Natural killer cell (primary cell): ENCODE measurements at regions not wholly inside any gene's neighbourhood (a gene's known extent, or its start where the extent isn't known, plus 50 kb on each side); places are given as distances from the start of the nearest gene placed in this dataset.

ENCODE experiments used
- ATAC-seq, 3 donors: fragments of 150-1000 bp in 2 of 3; fragments of 200-7000 bp in 1 of 3; cut with Tn5 transposase; 1 replicate in 1 of 3; 2 replicates in 2 of 3; pipeline ENCODE4 v1.10.0; 2021; ENCODE audit warnings: mild to moderate bottlenecking in 2 of 3, moderate library complexity in 2 of 3
- DNase-seq, 2 donors: peaks; one replicate each; pipeline versions ENCODE4 v3.0.0 to v3.0.0-alpha.2; 2013 to 2021; ENCODE audit warnings: mixed read lengths in 1 of 2
- H3K27ac ChIP-seq: one replicate; pipeline ENCODE4 v1.5.1; 2013; ENCODE audit warnings: mild to moderate bottlenecking, low read length
- H3K27me3 ChIP-seq: one replicate; pipeline ENCODE4 v1.6.1; 2013; ENCODE audit warnings: low read length; ENCODE audit not compliant: control insufficient read depth, insufficient read depth
- H3K36me3 ChIP-seq: one replicate; pipeline ENCODE4 v1.6.1; 2013; ENCODE audit warnings: low read length; ENCODE audit not compliant: control insufficient read depth, insufficient read depth
- H3K4me1 ChIP-seq: one replicate; pipeline ENCODE4 v1.6.1; 2013; ENCODE audit warnings: low read length; ENCODE audit not compliant: control insufficient read depth, insufficient read depth
- H3K4me3 ChIP-seq: one replicate; pipeline ENCODE4 v1.5.1; 2013; ENCODE audit warnings: low read length
- H3K9me3 ChIP-seq: one replicate; pipeline ENCODE4 v1.6.1; 2013; ENCODE audit warnings: low read length; ENCODE audit not compliant: control insufficient read depth, insufficient read depth
- H3K27ac Mint-ChIP-seq, 2 donors: one replicate each; pipeline ENCODE4 v1.8.0; 2022; ENCODE audit warnings: mild to moderate bottlenecking in 2 of 2, mixed read lengths in 2 of 2, moderate library complexity in 1 of 2
- H3K27me3 Mint-ChIP-seq, 2 donors: one replicate each; pipeline ENCODE4 v1.8.0; 2022; ENCODE audit warnings: low read depth in 2 of 2, mixed read lengths in 2 of 2
- H3K36me3 Mint-ChIP-seq: one replicate; pipeline ENCODE4 v1.8.0; 2022; ENCODE audit warnings: mixed read lengths
- H3K4me1 Mint-ChIP-seq, 2 donors: one replicate each; pipeline ENCODE4 v1.8.0; 2022; ENCODE audit warnings: mixed read lengths in 2 of 2
- H3K4me3 Mint-ChIP-seq: one replicate; pipeline ENCODE4 v1.8.0; 2022; ENCODE audit warnings: mild to moderate bottlenecking, moderate library complexity, mixed read lengths
- H3K9me3 Mint-ChIP-seq, 2 donors: one replicate each; pipeline ENCODE4 v1.8.0; 2022; ENCODE audit warnings: mixed read lengths in 2 of 2
- WGBS: methylation state at CpG from one replicate; pipeline ENCODE4 v1.1.7; 2013; ENCODE audit warnings: missing lambda C conversion rate; ENCODE audit not compliant: insufficient coverage; 5-methylcytosine and 5-hydroxymethylcytosine counted together
- intact Hi-C: fragments of 100-400 bp; cut with micrococcal nuclease; formaldehyde crosslinking; loops from one replicate; pipeline ENCODE4 v1.14.2; 2022
- TF ChIP-seq, protein P1 (sequence below): fragments of 200-600 bp; IDR thresholded peaks from one replicate; pipeline ENCODE4 v1.8.0; 2022; ENCODE audit warnings: antibody characterized with exemption

DNA sequence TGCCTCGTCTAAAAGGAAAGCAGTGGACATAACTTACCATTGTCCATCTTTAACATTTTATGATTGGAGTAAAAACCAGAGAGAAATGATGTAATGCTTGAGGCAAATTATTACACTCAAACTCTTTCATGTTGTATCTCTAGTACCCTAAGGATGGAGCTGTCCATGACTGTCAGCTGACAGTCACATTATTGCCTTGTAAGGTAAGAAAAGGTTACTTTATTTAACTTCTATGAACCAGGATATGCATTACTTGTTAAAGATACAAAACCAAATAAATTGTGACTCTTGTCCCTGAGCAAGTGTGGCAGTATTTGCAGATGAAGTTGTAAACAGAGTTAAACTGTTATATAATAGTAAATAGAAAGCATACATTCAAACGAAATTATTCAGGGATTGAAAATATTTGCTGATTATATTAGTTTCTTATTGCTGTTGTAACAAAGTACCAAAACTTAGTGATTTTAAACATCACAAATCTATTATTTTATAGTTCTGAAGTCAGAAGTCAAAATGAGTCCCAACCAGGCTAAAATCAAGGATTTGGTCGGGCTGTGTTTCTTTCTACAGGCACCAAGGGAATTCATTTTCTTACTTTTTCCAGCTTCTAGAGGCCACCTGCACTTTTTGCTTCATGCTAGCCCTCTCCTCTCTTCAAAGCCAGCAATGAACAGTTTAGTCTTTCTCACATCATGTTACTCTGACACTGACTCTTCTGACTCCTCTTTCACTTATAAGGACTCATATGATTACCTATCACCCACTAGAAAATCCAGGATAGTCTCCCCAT, 113.8 kb downstream of the CEP44 start:
- H3K27ac Mint-ChIP-seq, result no peak overlapping the region
- intact Hi-C loops, result no loop called here
- ATAC-seq (no peak), DNase-seq (no peak)
- no peaks in the 10 kb centered on the region for H3K27me3 ChIP-seq
- no peaks in the 10 kb centered on the region for H3K9me3 Mint-ChIP-seq
- H3K27me3 Mint-ChIP-seq, result peaks cover 9 to 27% of the 10 kb centered on the region in 2 donors
- WGBS, result 81% methylated on average over 1 of the region's 3 CpGs
- H3K4me3 ChIP-seq, result no peak overlapping the region
- no peak overlapping the region for H3K4me3 Mint-ChIP-seq
- H3K4me1 Mint-ChIP-seq, result no peaks in the 10 kb centered on the region
- H3K4me1 ChIP-seq, result no peaks in the 10 kb centered on the region
- TF ChIP-seq, protein P1, sequence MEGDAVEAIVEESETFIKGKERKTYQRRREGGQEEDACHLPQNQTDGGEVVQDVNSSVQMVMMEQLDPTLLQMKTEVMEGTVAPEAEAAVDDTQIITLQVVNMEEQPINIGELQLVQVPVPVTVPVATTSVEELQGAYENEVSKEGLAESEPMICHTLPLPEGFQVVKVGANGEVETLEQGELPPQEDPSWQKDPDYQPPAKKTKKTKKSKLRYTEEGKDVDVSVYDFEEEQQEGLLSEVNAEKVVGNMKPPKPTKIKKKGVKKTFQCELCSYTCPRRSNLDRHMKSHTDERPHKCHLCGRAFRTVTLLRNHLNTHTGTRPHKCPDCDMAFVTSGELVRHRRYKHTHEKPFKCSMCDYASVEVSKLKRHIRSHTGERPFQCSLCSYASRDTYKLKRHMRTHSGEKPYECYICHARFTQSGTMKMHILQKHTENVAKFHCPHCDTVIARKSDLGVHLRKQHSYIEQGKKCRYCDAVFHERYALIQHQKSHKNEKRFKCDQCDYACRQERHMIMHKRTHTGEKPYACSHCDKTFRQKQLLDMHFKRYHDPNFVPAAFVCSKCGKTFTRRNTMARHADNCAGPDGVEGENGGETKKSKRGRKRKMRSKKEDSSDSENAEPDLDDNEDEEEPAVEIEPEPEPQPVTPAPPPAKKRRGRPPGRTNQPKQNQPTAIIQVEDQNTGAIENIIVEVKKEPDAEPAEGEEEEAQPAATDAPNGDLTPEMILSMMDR, result no peak
- no peaks in the 10 kb centered on the region for H3K36me3 ChIP-seq
- no peak overlapping the region for H3K27ac ChIP-seq
- H3K9me3 ChIP-seq, result no peaks in the 10 kb centered on the region
- no peaks in the 10 kb centered on the region for H3K36me3 Mint-ChIP-seq

DNA sequence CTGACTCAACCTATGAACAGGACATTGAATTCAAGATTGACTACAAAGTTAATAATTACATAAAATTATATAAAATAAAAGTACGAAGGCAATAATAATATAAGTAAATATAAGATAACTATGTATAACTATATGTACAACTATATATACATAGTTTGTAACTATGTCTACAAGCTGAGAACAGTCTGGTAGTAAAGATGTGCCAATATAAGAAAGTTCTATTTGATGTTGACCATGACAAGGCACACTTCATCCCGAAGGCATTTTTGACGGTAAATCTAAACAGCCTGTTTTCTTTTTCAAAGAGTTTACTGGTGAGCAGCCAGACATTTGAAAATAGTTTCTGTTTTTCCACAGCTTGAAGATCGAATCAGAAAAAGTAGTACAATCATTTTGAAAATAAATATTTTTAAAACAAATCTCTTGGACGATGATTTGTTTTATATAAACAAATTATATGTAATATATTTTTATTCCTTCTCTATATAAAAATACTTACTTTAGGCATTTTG, 112.9 kb downstream of the CEP44 start:
- no peak overlapping the region for H3K27ac Mint-ChIP-seq
- Histone ChIP-seq H3K27me3 (no peaks in the 10 kb centered on the region), H3K4me3 (no peak overlapping the region), H3K36me3 (no peaks in the 10 kb centered on the region), H3K9me3 (no peaks in the 10 kb centered on the region), H3K27ac (no peak overlapping the region), H3K4me1 (no peaks in the 10 kb centered on the region)
- no peak for ATAC-seq
- H3K9me3 Mint-ChIP-seq, result no peaks in the 10 kb centered on the region
- no peak overlapping the region for H3K4me3 Mint-ChIP-seq
- H3K36me3 Mint-ChIP-seq, result no peaks in the 10 kb centered on the region
- H3K4me1 Mint-ChIP-seq, result no peaks in the 10 kb centered on the region
- peaks cover 4 to 27% of the 10 kb centered on the region in 2 donors for H3K27me3 Mint-ChIP-seq
- 94% methylated on average over 2 of the region's 5 CpGs for WGBS
- DNase-seq, result no peak
- TF ChIP-seq, protein P1, result no peak
- intact Hi-C loops, result no loop called here

DNA sequence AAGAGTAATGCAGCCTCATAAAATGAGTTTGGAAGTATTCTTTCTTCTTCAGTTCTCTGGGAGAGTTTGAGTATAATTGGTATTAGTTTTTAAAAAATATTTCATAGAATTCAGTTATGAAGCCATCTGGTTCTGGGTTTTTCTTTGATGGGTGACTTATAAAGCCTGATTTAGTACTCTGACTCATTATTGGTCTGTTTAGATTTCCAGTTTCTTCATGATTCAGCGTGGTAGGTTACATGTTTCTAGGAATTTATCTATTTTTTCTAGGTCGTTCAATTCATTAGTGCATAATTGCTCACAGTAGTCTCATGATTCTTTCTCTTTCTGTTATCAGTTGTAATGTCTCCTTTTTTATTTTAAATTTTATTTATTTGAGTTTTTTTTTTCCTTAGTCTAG, 111.2 kb downstream of the CEP44 start:
- WGBS, result no CpG with 5 or more reads among the region's 2 CpGs
- H3K27ac Mint-ChIP-seq, result no peak overlapping the region
- no peak overlapping the region for H3K4me3 ChIP-seq
- ATAC-seq, result no peak
- no peaks in the 10 kb centered on the region for H3K9me3 Mint-ChIP-seq
- no peak for DNase-seq
- no peak overlapping the region for H3K4me3 Mint-ChIP-seq
- no peak overlapping the region for H3K27ac ChIP-seq
- TF ChIP-seq, protein P1, result no peak
- no peaks in the 10 kb centered on the region for H3K36me3 Mint-ChIP-seq
- H3K27me3 ChIP-seq, result no peaks in the 10 kb centered on the region
- no peaks in the 10 kb centered on the region for H3K36me3 ChIP-seq
- H3K9me3 ChIP-seq, result no peaks in the 10 kb centered on the region
- H3K4me1 Mint-ChIP-seq, result no peaks in the 10 kb centered on the region
- intact Hi-C loops, result no loop called here
- no peaks in the 10 kb centered on the region for H3K4me1 ChIP-seq
- H3K27me3 Mint-ChIP-seq, result peaks cover 4 to 27% of the 10 kb centered on the region in 2 donors

DNA sequence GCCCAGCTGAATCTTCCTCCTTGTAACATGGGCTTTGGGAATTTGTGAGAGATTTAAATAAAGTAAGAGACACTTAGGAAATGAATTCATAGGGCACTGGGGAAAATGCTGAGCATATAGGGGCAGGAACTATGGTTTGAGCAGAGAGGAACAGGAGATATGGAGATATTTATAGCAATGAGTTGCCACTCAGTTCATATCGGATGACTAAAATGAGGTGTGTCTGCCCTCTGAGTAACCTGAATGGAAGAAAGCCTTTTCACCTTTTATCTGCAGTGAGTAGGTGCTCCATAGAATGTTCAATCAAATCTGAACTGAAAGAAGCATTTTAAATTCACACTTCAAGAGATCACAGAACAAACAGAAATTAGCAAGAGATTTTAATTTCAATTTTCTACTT, 105.7 kb downstream of the CEP44 start:
- no peak for ATAC-seq
- WGBS, result 80% methylated on average over 1 of the region's 1 CpG

More for the DNA sequence above, 105.7 kb downstream of the CEP44 start:
- Mint-ChIP-seq H3K36me3 (no peaks in the 10 kb centered on the region), H3K4me3 (no peak overlapping the region), H3K9me3 (no peaks in the 10 kb centered on the region), H3K27me3 (peaks cover 4 to 15% of the 10 kb centered on the region in 2 donors), H3K4me1 (no peaks in the 10 kb centered on the region), H3K27ac (no peak overlapping the region)
- no peak overlapping the region for H3K27ac ChIP-seq
- intact Hi-C loops, result no loop called here
- H3K9me3 ChIP-seq, result no peaks in the 10 kb centered on the region
- no peaks in the 10 kb centered on the region for H3K4me1 ChIP-seq
- TF ChIP-seq, protein P1, result no peak
- DNase-seq, result no peak
- no peaks in the 10 kb centered on the region for H3K27me3 ChIP-seq
- no peaks in the 10 kb centered on the region for H3K36me3 ChIP-seq
- no peak overlapping the region for H3K4me3 ChIP-seq
